GM21381 (cell line): ENCODE measurements at regions not wholly inside any gene's neighbourhood (a gene's known extent, or its start where the extent isn't known, plus 50 kb on each side); places are given as distances from the start of the nearest gene placed in this dataset.
"Not testable (repeated sequence)": the region's sequence is repeated elsewhere in the genome, so short reads cannot be mapped to it uniquely, and the experiment has no call there.

Experiments
- ATAC-seq: cut with Tn5 transposase; IDR thresholded peaks from one replicate; pipeline ENCODE4 v1.9.1; 2021; ENCODE audit warnings: mild to moderate bottlenecking, moderate library complexity; ENCODE audit not compliant: unreplicated experiment

- ATAC-seq = no peak
These were observed 828.9 kb upstream of the NXPH2 start for GRCh38 chr2:139609109-139609508.

DNA sequence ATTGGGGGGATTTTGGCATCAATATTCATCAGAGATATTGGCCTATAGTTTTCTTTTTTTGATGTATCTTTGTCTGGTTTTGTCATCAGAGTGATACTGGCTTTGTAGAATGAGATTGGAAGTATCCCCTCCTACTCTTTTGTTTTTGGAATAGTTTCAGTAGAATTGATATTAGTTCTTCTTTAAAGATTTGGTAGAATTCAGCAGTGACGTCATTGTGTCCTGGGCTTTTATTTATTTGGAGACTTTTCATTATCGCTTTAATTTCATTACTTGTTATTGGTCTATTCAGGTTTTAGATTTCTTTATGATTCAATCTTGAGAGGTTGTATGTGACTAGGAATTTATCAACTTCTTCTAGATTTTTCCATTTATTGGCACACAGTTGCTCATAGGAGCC lies 825.5 kb upstream of the NXPH2 start:
- no peak for ATAC-seq

DNA sequence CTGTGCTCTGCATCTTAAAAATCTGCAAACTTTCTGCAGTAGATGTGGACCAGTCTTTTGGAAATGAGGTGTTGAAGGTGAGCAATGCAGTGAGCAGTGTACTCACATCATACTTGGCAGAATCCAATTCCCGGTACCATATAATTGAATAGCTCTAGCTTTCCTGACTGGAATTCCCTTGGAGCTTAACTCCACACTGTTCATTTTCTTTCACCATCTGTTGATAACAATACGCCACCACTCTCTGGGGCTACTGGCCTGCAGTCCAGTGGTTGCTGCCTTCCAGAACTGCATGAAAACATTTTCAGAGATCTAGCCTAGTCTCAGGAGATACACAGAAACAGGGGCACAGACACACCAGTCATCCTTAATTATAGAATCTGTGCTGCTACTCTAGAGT lies 820.0 kb upstream of the NXPH2 start:
- no peak for ATAC-seq

DNA sequence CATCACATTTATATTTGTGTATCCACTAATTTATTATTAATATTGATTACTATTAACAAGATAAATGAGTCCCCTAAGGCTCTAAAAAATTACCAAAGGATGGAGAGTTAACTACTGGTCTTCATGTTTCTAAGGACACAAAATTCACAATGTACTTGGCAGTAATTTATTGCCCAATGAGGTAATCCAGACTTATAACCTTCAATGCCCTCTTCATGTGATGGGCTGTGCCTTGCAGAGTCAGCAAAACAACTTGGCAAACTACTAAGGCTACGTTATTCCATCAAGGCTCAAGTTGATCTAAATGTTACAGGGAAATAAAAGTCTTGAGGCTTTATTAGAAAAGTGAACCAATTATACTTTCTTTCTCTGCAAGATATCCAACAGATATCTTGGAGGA lies 804.9 kb upstream of the NXPH2 start:
- ATAC-seq = no peak

DNA sequence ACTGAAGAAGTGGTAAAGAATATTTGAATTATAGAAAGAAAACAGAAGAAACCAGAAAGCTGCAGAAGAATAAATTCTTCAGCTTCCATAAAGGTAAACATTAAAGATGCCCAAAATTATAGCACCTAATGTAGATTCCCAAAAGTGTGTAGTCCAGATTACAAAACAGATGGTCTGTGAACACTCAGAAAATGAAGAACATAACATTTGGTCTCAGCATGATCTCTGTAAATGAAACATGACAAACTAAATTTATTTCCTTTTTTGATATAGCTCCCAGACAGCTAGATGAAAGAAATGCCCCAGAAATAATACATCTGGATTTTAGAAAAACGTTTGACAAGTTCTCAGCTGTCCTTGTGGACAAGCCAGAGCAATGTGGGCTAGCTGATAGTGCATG lies 794.2 kb upstream of the NXPH2 start:
- no peak for ATAC-seq

DNA sequence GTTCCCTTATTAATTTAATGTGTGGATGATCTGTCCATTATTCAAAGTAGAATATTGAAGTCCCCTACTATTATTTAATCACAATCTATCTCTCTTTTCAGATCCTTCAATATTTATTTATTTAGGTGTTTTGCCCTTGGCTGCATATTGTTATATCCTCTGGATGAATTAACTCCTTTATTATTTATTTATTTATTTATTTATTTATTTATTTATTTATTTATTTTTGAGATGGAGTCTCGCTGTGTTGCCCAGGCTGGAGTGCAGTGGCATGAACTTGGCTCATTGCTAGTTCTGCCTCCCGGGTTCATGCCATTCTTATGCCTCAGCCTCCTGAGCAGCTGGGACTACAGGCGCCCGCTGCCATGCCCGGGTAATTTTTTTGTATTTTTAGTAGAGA lies 776.6 kb upstream of the NXPH2 start:
- ATAC-seq = no peak

GRCh38 chr2:139550873-139551272 lies 770.7 kb upstream of the NXPH2 start:
- ATAC-seq = no peak

DNA sequence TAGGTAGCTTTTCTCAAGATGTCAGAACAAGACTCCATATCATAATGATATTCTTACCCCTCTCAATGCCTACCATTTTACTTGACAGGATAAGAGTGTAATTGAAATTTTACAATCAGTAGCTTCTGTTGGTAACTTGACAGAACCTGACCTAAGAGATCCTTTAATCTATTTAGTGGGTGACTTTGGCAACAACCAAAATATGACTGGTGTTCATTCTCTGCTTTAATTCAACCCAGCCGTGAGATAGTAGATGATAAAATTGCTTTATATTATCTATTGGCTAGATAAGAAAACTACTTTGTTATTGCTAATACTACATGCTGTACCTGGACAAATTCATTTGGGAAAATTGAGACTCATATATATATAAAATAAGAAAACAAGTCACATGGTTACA lies 770.2 kb upstream of the NXPH2 start:
- ATAC-seq = no peak

DNA sequence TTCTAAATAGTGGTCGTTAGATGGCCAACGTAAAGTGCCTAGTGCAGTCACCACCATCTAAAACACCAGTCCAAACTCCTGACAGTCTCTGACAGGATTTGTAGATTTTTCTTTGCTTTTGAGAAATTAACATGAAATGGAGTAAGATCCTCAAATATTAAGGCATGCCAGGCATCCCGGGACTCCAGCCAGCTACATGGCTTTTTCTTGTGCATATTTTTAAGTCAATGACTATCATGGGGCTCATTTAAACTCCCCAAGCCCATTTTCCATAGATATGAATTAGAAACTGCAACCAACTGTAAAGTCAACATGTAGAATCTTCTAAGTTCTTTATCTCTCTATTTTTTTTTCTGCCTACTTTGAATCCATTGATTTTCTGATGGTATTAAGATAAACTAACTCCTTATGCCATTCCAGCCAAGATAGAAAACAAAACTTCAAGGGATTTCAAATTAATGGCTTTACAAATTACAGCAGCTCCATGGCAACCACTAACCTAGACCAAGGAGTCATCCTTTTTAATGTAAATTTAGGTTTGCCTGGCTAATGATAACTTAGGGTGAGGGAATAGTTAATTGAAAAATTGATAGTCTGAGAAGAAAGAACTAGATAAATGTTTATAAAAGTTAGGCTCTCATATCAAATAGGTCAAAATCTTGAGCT lies 764.1 kb upstream of the NXPH2 start:
- no peak for ATAC-seq

DNA sequence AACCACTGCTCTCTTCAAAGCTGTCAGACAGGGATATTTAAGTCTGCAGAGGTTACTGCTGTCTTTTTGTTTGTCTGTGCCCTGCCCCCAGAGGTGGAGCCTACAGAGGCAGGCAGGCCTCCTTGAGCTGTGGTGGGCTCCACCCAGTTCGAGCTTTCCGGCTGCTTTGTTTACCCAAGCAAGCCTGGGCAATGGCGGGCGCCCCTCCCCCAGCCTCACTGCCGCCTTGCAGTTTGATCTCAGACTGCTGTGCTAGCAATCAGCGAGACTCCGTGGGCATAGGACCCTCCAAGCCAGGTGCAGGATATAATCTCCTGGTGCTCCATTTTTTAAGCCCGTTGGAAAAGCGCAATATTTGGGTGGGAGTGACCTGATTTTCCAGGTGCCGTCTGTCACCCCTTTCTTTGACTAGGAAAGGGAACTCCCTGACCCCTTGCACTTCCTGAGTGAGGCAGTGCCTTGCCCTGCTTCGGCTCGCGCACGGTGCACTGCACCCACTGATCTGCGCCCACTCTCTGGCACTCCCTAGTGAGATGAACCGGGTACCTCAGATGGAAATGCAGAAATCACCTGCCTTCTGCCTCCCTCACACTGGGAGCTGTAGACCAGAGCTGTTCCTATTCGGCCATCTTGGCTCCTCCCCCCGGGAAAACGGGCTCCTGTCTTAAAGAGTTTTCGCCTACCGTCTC lies 758.3 kb upstream of the NXPH2 start:
- not testable (repeated sequence) for ATAC-seq

GRCh38 chr2:139529080-139529479 lies 748.9 kb upstream of the NXPH2 start:
- ATAC-seq = no peak

GRCh38 chr2:139526781-139527180 lies 746.6 kb upstream of the NXPH2 start:
- ATAC-seq = no peak

DNA sequence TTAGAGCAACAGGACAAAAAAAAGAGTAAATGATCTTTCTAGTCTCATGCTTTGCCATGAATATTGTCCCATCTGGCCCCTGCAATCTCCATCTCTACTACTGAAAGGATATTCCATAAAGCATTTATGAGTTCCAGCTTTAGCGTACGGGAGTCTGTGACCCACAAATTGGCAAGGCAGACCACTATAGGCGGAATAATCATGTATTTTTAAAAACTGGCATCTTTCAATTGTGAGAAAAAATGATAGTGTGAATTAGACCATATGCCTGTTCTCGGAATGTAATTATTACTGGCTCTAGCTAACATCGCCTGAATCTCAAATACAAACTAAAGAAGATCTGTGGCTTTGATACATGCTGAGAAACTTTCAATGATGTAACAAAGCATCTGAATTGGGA lies 738.1 kb upstream of the NXPH2 start:
- ATAC-seq = no peak

- no peak for ATAC-seq
These were observed 734.8 kb upstream of the NXPH2 start for GRCh38 chr2:139514951-139515350.

GRCh38 chr2:139495851-139496250 lies 715.7 kb upstream of the NXPH2 start:
- ATAC-seq = no peak

GRCh38 chr2:139492131-139492680 lies 712.0 kb upstream of the NXPH2 start:
- no peak for ATAC-seq

DNA sequence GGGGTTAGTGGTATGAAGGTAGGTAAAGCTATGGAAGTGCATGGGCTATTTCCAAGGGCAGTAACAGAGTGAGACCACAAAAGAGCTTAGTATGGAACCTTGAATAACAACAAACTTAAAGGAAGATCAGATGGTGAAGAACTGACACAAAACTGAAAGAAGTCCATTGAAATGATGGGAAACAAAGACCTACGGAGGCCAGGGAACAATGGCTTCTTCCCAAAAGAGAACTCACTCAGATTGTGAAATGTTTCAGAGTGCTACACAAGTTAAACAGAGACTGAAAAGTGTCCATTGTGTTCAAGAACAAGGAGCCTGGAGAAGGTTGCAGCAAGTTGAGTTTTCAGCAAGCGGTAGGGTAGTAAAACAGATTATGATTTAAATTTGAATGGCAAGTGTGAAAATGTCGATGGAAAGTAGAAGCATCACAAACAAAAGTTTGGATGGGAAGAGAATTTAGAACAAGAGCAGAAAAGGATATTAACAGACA lies 700.0 kb upstream of the NXPH2 start:
- ATAC-seq = no peak

DNA sequence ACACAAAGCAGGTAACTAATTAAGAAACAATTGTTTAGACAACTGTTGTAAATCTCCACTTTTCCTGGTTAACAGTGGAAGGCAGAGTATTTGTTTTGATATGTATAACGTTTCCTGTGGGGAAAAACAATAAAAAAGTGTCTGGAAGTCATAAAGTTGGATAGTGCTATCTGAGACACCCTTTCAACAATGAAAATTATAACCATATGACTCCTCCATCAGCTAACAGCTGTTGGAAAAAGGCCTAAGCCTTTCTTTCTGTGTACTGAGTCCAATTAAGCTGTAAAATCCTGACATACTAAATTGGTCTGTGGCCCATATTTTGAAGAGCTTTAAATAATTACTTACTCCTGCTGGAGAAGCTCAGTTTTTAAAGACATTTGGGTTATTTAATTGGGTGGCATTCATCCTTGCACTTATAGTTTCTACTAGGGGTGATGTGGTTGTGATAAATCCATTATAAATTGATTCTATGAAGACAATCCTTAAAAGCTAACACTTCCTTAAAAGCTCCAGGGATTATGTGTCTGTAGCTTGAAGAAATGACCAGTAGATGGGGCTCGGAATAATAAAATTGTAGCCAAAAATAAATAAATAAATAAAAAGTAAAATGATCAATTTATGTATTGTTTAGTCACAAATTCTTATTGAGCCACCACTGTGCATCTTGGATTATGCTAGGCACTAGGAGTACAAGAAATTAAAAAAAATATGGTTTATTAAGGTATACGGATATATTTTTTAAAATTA lies 698.1 kb upstream of the NXPH2 start:
- no peak for ATAC-seq

DNA sequence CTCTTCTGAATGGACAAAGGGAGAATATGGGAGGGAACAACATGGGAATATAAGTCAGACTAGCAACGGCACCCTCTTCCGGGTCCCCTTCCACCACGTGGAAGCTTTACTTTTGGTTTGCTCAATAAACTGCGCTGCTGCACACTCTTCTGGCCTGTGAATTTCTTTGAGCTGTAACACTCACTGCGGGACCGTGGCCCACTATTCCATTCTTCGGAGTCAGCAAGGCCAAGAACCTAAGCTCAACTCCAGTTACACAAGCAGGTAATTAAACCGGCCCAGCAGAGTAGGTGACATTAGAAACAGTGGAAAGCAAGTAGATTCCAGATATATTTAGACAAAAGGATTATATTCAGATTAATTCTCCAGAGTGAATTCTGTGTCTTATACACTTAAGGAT lies 697.4 kb upstream of the NXPH2 start:
- ATAC-seq = no peak

DNA sequence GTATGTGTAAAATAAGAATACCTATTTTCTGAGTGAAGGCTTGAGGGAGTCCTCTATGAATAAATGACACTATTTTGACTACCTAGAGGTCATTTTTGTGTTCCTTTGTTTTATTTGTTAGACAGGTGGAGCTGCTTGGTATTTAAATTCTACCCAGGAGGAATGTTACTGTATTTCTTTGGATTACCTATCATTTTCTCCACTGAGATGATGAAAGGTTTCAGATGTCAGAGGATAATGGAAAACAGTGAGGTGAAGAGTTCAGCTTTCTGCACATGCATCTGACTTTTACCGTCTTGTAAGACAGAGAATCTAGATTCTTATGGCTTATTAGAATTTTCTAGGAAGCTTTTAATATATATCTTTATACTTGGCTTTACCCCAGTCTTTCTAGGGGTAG lies 689.8 kb upstream of the NXPH2 start:
- no peak for ATAC-seq

- ATAC-seq = no peak
These were observed 685.6 kb upstream of the NXPH2 start for GRCh38 chr2:139465789-139466188.

DNA sequence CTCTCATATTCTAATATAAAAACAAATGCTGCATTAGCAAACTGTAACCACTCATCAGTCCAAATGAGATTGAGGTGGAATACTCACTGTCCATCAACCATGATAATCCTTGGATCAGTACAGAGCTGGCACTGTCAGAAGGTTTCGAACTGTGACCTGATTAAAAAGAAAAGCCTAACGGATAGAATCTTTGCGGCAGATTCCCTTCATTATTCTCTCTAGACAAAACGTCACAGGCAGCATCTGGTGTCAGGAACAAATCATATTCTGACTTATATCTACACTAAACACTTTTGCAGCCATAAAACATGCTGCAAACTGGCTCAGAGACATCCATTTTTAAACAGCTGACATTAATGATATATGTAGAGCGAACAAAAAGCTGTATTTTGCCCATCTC lies 677.7 kb upstream of the NXPH2 start:
- no peak for ATAC-seq
